ENCODE measurements at regions not wholly inside any gene's neighbourhood (a gene's known extent, or its start where the extent isn't known, plus 50 kb on each side); places are given as distances from the start of the nearest gene placed in this dataset.

GRCh38 chr5:107153283-107153682 is 517.5 kb downstream of the EFNA5 start:
- Histone ChIP-seq H3K9me2 (ENCODE audit: insufficient read depth) (no peaks in the 10 kb centered on the region), H3K79me2 (ENCODE audit: insufficient read depth, low read length) (no peaks in the 10 kb centered on the region), H3K27ac (ENCODE audit: low read depth, low read length) (no peak overlapping the region), H3K27me3 (ENCODE audit: insufficient read depth, low read length) (no peaks in the 10 kb centered on the region), H3K4me2 (ENCODE audit: low read length) (no peak overlapping the region), H3K9me3 (ENCODE audit: control insufficient read depth in 1 of 2, insufficient read depth in 1 of 2, low read depth in 1 of 2, low read length in 2 of 2) (no peaks in the 10 kb centered on the region), H3K36me3 (ENCODE audit: control insufficient read depth in 1 of 2, insufficient read depth in 2 of 2, low read length in 2 of 2) (no peaks in the 10 kb centered on the region), H3K4me1 (ENCODE audit: control insufficient read depth in 1 of 2, insufficient read depth in 2 of 2, low read length in 2 of 2) (no peaks in the 10 kb centered on the region), H4K20me1 (ENCODE audit: insufficient read depth) (no peaks in the 10 kb centered on the region), H3K4me3 (replicated peaks in 1 of 2; ENCODE audit: low read depth in 1 of 2, low read length in 2 of 2) (no peak overlapping the region), H2AFZ (ENCODE audit: low read depth, low read length, poor library complexity, severe bottlenecking) (no peak overlapping the region), H3K9ac (ENCODE audit: low read length) (no peak overlapping the region)
- TF ChIP-seq POLR2A (IDR thresholded peaks at IDR 0.05; ENCODE audit: borderline replicate concordance, extremely low read depth, insufficient read depth, insufficient read length) (no peak), EZH2 (IDR thresholded peaks at IDR 0.05) (no peak), CEBPB (IDR thresholded peaks at IDR 0.05; ENCODE audit: low read depth) (no peak), MAX (IDR thresholded peaks at IDR 0.05) (no peak), RAD21 (IDR thresholded peaks at IDR 0.05; ENCODE audit: low read depth) (no peak), JUND (IDR thresholded peaks at IDR 0.05) (no peak), TCF7L2 (IDR thresholded peaks at IDR 0.05; ENCODE audit: borderline replicate concordance, extremely low read depth, insufficient read depth, insufficient read length) (no peak), REST (IDR thresholded peaks at IDR 0.05; ENCODE audit: low read depth) (no peak), EZH2phosphoT487 (IDR thresholded peaks at IDR 0.05; ENCODE audit: borderline replicate concordance) (no peak), ELF1 (IDR thresholded peaks at IDR 0.05; ENCODE audit: borderline replicate concordance, low read depth) (no peak), SIN3A (IDR thresholded peaks at IDR 0.05; ENCODE audit: low read depth) (no peak), YY1 (IDR thresholded peaks at IDR 0.05; ENCODE audit: extremely low read depth, insufficient replicate concordance, low read depth, low read length) (no peak), CBX3 (IDR thresholded peaks at IDR 0.05; ENCODE audit: low read depth) (no peak)
- POLR2A ChIA-PET: no interaction called here
- BruUV-seq (replicated peaks): no TSS peak
- ATAC-seq: no peak
- RAD21 ChIA-PET (ENCODE audit: low non-redundant PET in 1 of 2, low total read pairs in 2 of 2, uncharacterized antibody in 2 of 2, unreplicated experiment in 2 of 2): no interaction called here
- intact Hi-C loops (cut with micrococcal nuclease): no loop called here
- DNase-seq (ENCODE audit: low read depth, low spot score): no peak
- CTCF ChIA-PET: no interaction called here

All from HCT116 (cell line).